CD14-positive monocyte (primary cell): ENCODE measurements at regions not wholly inside any gene's neighbourhood (a gene's known extent, or its start where the extent isn't known, plus 50 kb on each side); places are given as distances from the start of the nearest gene placed in this dataset.

Experiments used
- DNase-seq, 3 donors: peaks; one replicate each; pipeline ENCODE4 v3.0.0-alpha.2; 2011 to 2022
- H2AFZ ChIP-seq: 2 replicates; pipeline ENCODE4 v1.6.0; 2012; ENCODE audit warnings: mild to moderate bottlenecking, low read depth, low read length, inconsistent platforms; ENCODE audit not compliant: insufficient read depth, poor library complexity, severe bottlenecking
- H3K27ac ChIP-seq, 2 donors: 1 replicate in 1 of 2; 2 replicates in 1 of 2; pipeline ENCODE4 v1.5.1; 2012 to 2013; ENCODE audit warnings: low read length in 2 of 2, control low read depth in 1 of 2, inconsistent platforms in 1 of 2, low read depth in 1 of 2, mild to moderate bottlenecking in 1 of 2
- H3K27me3 ChIP-seq, 2 donors: one replicate each; pipeline versions ENCODE4 v1.6.0 to v1.6.1; 2011 to 2013; ENCODE audit warnings: low read length in 2 of 2; ENCODE audit not compliant: control insufficient read depth in 2 of 2, insufficient read depth in 2 of 2
- H3K36me3 ChIP-seq, 2 donors: replicated peaks in 1 of 2; 1 replicate in 1 of 2; 2 replicates in 1 of 2; pipeline versions ENCODE4 v1.5.1 to v1.6.1; 2012 to 2013; ENCODE audit warnings: low read length in 2 of 2, control low read depth in 1 of 2, inconsistent platforms in 1 of 2, mild to moderate bottlenecking in 1 of 2; ENCODE audit not compliant: insufficient read depth in 2 of 2, control insufficient read depth in 1 of 2
- H3K4me1 ChIP-seq, 2 donors: 1 replicate in 1 of 2; 2 replicates in 1 of 2; pipeline versions ENCODE4 v1.5.1 to v1.6.1; 2012 to 2013; ENCODE audit warnings: low read length in 2 of 2, control low read depth in 1 of 2, inconsistent platforms in 1 of 2, mild to moderate bottlenecking in 1 of 2, moderate library complexity in 1 of 2; ENCODE audit not compliant: insufficient read depth in 2 of 2, control insufficient read depth in 1 of 2
- H3K4me2 ChIP-seq: replicated peaks from 2 replicates; pipeline ENCODE3; 2012; ENCODE audit warnings: low read length, moderate library complexity, mild to moderate bottlenecking; ENCODE audit not compliant: poor library complexity, severe bottlenecking; ENCODE audit errors: extremely low read depth
- H3K4me3 ChIP-seq, 3 experiments: fragments of 200-600 bp in 1 of 3; sonication (generic) in 1 of 3; replicated peaks in 1 of 3; 1 replicate in 2 of 3; 2 replicates in 1 of 3; pipeline ENCODE4 v1.5.1; 2011 to 2013; ENCODE audit warnings: low read length in 3 of 3, mild to moderate bottlenecking in 3 of 3, control low read depth in 2 of 3, low read depth in 2 of 3, inconsistent platforms in 1 of 3, moderate library complexity in 1 of 3
- H3K79me2 ChIP-seq: 2 replicates; pipeline ENCODE4 v1.6.0; 2012; ENCODE audit warnings: mild to moderate bottlenecking, control low read depth, inconsistent platforms, low read length, moderate library complexity; ENCODE audit not compliant: insufficient read depth
- H3K9ac ChIP-seq: 2 replicates; pipeline ENCODE4 v1.6.0; 2017; ENCODE audit warnings: low read length, mild to moderate bottlenecking; ENCODE audit not compliant: insufficient read depth, poor library complexity, severe bottlenecking
- H3K9me3 ChIP-seq, 2 donors: replicated peaks in 1 of 2; 1 replicate in 1 of 2; 2 replicates in 1 of 2; pipeline versions ENCODE4 v1.5.1 to v1.6.1; 2012 to 2013; ENCODE audit warnings: low read length in 2 of 2, control low read depth in 1 of 2; ENCODE audit not compliant: control insufficient read depth in 1 of 2, insufficient read depth in 1 of 2
- H4K20me1 ChIP-seq: 2 replicates; pipeline ENCODE4 v1.6.0; 2012; ENCODE audit warnings: mild to moderate bottlenecking, low read length, control low read depth, moderate library complexity; ENCODE audit not compliant: insufficient read depth
- H3K27ac Mint-ChIP-seq, 7 donors: one replicate each; pipeline ENCODE4 v1.8.0; 2020; ENCODE audit warnings: mild to moderate bottlenecking in 7 of 7, mixed read lengths in 7 of 7, moderate library complexity in 6 of 7, inconsistent platforms in 2 of 7
- H3K27me3 Mint-ChIP-seq, 3 donors: one replicate each; pipeline ENCODE4 v1.8.0; 2021 to 2022; ENCODE audit warnings: low read depth in 3 of 3, mild to moderate bottlenecking in 3 of 3, mixed read lengths in 3 of 3, moderate library complexity in 3 of 3, inconsistent platforms in 1 of 3
- H3K36me3 Mint-ChIP-seq, 2 donors: one replicate each; pipeline ENCODE4 v1.8.0; 2020; ENCODE audit warnings: mixed read lengths in 2 of 2, inconsistent platforms in 1 of 2, mild to moderate bottlenecking in 1 of 2
- H3K4me1 Mint-ChIP-seq: one replicate; pipeline ENCODE4 v1.8.0; 2020; ENCODE audit warnings: mild to moderate bottlenecking, mixed read lengths
- H3K4me3 Mint-ChIP-seq, 2 donors: one replicate each; pipeline ENCODE4 v1.8.0; 2020; ENCODE audit warnings: mild to moderate bottlenecking in 2 of 2, mixed read lengths in 2 of 2, moderate library complexity in 1 of 2
- H3K9me3 Mint-ChIP-seq, 7 donors: one replicate each; pipeline ENCODE4 v1.8.0; 2020 to 2022; ENCODE audit warnings: mixed read lengths in 7 of 7, mild to moderate bottlenecking in 6 of 7, moderate library complexity in 6 of 7, inconsistent platforms in 2 of 7
- CTCF ChIP-seq: fragments of 200-600 bp; IDR thresholded peaks from one replicate; pipeline ENCODE4 v1.8.0; 2022; ENCODE audit warnings: antibody characterized with exemption, mild to moderate bottlenecking
- WGBS: methylation state at CpG from one replicate; pipeline ENCODE4 v1.1.5; 2013; ENCODE audit warnings: missing lambda C conversion rate; ENCODE audit not compliant: insufficient coverage; 5-methylcytosine and 5-hydroxymethylcytosine counted together
- intact Hi-C, 2 donors: fragments of 100-400 bp; cut with micrococcal nuclease; formaldehyde crosslinking; loops; one replicate each; pipeline versions ENCODE4 v1.15.0 to v1.15.1; 2023

GRCh38 chr15:62462268-62462667 is 297.2 kb upstream of the C2CD4B start:
- intact Hi-C loops: no loop called here
- H3K36me3 ChIP-seq: no peaks in the 10 kb centered on the region

DNA sequence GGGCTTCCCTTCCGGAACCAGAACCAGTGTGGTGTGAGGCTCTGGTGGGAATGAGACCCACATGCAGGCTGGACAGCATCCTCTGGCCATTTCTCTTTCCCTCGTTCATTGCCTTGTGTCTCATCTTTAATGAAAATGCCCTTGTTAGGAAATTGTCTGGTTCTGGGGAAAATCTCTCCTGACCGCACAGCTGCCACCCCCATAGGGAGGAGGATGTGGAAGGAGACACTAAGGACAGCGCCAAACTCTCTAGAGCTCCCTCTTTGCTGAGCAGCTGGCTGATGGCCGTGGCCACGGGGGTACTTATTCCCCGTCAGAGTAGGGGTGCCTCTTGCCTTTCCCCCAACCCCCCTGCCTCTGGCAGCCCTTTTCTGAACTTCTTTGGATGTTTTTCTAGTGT is 297.6 kb upstream of the C2CD4B start:
- no peaks in the 10 kb centered on the region for H3K9me3 ChIP-seq
- no peaks in the 10 kb centered on the region for H4K20me1 ChIP-seq
- Mint-ChIP-seq H3K27me3 (peaks cover 0 to 3% (median 1%) of the 10 kb centered on the region in 3 donors), H3K9me3 (peaks cover 0 to 9% (median 0%) of the 10 kb centered on the region in 7 donors), H3K27ac (no peak overlapping the region), H3K4me1 (no peaks in the 10 kb centered on the region), H3K36me3 (no peaks in the 10 kb centered on the region), H3K4me3 (no peak overlapping the region)
- no peak overlapping the region for H2AFZ ChIP-seq
- no peak for DNase-seq
- H3K36me3 ChIP-seq: no peaks in the 10 kb centered on the region
- no peaks in the 10 kb centered on the region for H3K79me2 ChIP-seq
- H3K4me1 ChIP-seq: no peaks in the 10 kb centered on the region
- WGBS: 80% methylated on average over 1 of the region's 7 CpGs
- H3K27ac ChIP-seq: no peak overlapping the region
- no peak overlapping the region for H3K9ac ChIP-seq
- intact Hi-C loops: no loop called here
- no peaks in the 10 kb centered on the region for H3K27me3 ChIP-seq
- TF ChIP-seq CTCF: no peak
- H3K4me3 ChIP-seq: no peak overlapping the region
- H3K4me2 ChIP-seq: no peak overlapping the region

More at GRCh38 chr15:62462268-62462667, 297.2 kb upstream of the C2CD4B start:
- no peak overlapping the region for H3K27ac Mint-ChIP-seq
- no peak overlapping the region for H3K4me2 ChIP-seq
- DNase-seq: no peak
- no peak overlapping the region for H3K4me3 ChIP-seq
- H3K4me3 Mint-ChIP-seq: no peak overlapping the region
- no peak overlapping the region for H3K27ac ChIP-seq
- no peak overlapping the region for H2AFZ ChIP-seq
- H3K36me3 Mint-ChIP-seq: no peaks in the 10 kb centered on the region
- no peaks in the 10 kb centered on the region for H3K4me1 ChIP-seq
- no peaks in the 10 kb centered on the region for H3K4me1 Mint-ChIP-seq
- 93% methylated on average over 1 of the region's 1 CpG for WGBS
- no peak overlapping the region for H3K9ac ChIP-seq
- H3K27me3 Mint-ChIP-seq: peaks cover 0 to 3% (median 1%) of the 10 kb centered on the region in 3 donors
- H4K20me1 ChIP-seq: no peaks in the 10 kb centered on the region
- no peaks in the 10 kb centered on the region for H3K9me3 ChIP-seq
- H3K27me3 ChIP-seq: no peaks in the 10 kb centered on the region
- H3K9me3 Mint-ChIP-seq: peaks cover 0 to 9% (median 0%) of the 10 kb centered on the region in 7 donors
- no peaks in the 10 kb centered on the region for H3K79me2 ChIP-seq
- TF ChIP-seq CTCF: no peak
